ENCODE measurements at regions not wholly inside any gene's neighbourhood (a gene's known extent, or its start where the extent isn't known, plus 50 kb on each side); places are given as distances from the start of the nearest gene placed in this dataset.

DNA sequence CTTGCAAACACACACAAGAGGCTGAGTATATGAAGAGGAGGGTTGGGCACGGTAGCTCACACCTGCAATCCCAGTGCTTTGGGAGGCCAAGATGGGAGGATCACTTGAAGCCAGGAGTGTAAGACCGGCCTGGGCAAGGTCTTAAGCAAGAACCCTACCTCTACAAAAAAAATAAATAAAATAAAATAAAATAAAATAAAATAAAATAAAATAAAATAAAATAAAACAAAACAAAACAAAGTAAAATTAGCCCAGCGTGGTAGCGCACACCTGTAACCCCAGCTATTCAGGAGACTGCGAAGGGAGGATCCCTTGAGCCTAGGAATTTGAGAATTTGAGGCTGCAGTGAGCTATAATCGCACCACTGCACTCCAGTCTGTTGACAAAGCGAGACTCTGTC, 337.9 kb downstream of the SHANK2 start:
- Histone ChIP-seq H3K27ac (ENCODE audit: low read depth in 1 of 2, low read length in 2 of 2) (no peak overlapping the region), H3K4me3 (ENCODE audit: low read depth in 1 of 3, low read length in 3 of 3) (no peak overlapping the region), H3K4me1 (ENCODE audit: control insufficient read depth in 4 of 4, insufficient read depth in 4 of 4, low read length in 3 of 4) (no peaks in the 10 kb centered on the region), H3K36me3 (ENCODE audit: control insufficient read depth in 4 of 4, insufficient read depth in 3 of 4, low read depth in 1 of 4, low read length in 3 of 4) (peaks cover 0 to 3% (median 0%) of the 10 kb centered on the region in 4 donors), H3K9ac (ENCODE audit: low read depth in 1 of 2, low read length in 2 of 2) (no peak overlapping the region), H3K27me3 (ENCODE audit: control insufficient read depth in 4 of 4, insufficient read depth in 4 of 4, low read length in 3 of 4) (no peaks in the 10 kb centered on the region), H3K9me3 (ENCODE audit: control insufficient read depth in 4 of 4, low read length in 3 of 4) (no peaks in the 10 kb centered on the region)
- TF ChIP-seq, protein P1, sequence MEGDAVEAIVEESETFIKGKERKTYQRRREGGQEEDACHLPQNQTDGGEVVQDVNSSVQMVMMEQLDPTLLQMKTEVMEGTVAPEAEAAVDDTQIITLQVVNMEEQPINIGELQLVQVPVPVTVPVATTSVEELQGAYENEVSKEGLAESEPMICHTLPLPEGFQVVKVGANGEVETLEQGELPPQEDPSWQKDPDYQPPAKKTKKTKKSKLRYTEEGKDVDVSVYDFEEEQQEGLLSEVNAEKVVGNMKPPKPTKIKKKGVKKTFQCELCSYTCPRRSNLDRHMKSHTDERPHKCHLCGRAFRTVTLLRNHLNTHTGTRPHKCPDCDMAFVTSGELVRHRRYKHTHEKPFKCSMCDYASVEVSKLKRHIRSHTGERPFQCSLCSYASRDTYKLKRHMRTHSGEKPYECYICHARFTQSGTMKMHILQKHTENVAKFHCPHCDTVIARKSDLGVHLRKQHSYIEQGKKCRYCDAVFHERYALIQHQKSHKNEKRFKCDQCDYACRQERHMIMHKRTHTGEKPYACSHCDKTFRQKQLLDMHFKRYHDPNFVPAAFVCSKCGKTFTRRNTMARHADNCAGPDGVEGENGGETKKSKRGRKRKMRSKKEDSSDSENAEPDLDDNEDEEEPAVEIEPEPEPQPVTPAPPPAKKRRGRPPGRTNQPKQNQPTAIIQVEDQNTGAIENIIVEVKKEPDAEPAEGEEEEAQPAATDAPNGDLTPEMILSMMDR (IDR thresholded peaks at IDR 0.05; ENCODE audit: low read depth, low read length, missing input control): no peak
- no peak for TF ChIP-seq ATF3 (IDR thresholded peaks at IDR 0.05)
- no peak for TF ChIP-seq HNF4G (IDR thresholded peaks at IDR 0.05)
- no peak for TF ChIP-seq ZBTB33 (IDR thresholded peaks at IDR 0.05)
- TF ChIP-seq FOXA2 (IDR thresholded peaks at IDR 0.05): no peak
- no peak for TF ChIP-seq RXRA (IDR thresholded peaks at IDR 0.05)
- no peak for TF ChIP-seq YY1 (IDR thresholded peaks at IDR 0.05)
- no peak for DNase-seq (ENCODE audit: low spot score)
- 92% methylated on average over 7 of the region's 7 CpGs for WGBS

DNA sequence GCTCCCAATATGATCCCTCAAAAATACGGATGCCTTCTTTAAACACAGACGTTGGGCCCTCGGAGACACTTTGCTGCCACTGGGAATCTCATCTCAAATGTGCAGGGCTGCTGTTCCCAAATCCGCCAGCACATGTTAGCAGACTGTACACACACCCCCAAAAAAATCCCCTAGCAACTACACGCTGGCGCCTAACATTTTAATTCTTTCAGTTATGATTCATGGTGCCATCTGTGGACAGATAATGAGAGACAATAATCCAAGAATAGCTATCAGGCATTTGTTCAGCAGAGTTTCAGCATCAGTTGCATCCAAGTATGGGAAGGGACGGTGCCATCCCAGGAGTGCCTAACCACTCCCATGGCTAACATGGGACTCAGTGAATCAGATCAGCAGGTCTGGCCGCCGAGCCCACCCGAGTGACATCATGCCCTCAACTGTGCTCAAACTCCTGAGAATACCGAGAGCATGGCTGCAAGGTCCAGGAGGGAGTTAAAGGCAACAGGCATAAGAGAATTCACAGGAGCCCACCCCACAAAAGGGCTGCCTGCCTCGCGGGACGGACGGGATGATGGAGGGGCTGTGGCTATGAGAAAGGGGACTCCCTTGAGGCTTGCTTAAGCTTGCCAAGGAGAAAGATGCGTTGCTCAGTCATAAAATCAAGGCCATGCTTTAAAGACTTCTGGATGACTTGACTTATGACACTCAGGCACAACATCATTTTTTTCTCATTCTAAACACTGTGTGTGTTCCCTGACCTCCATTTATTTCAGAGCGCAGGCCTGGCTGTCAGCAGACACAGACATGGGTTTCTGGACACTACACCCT, 337.0 kb downstream of the SHANK2 start:
- no peak overlapping the region for H3K4me3 ChIP-seq (ENCODE audit: low read depth in 1 of 3, low read length in 3 of 3)

More for the DNA sequence above, 337.0 kb downstream of the SHANK2 start:
- Histone ChIP-seq H3K9ac (ENCODE audit: low read depth in 1 of 2, low read length in 2 of 2) (no peak overlapping the region), H3K27ac (ENCODE audit: low read depth in 1 of 2, low read length in 2 of 2) (no peak overlapping the region), H3K36me3 (ENCODE audit: control insufficient read depth in 4 of 4, insufficient read depth in 3 of 4, low read depth in 1 of 4, low read length in 3 of 4) (peaks cover 0 to 3% (median 0%) of the 10 kb centered on the region in 4 donors), H3K27me3 (ENCODE audit: control insufficient read depth in 4 of 4, insufficient read depth in 4 of 4, low read length in 3 of 4) (no peaks in the 10 kb centered on the region), H3K4me1 (ENCODE audit: control insufficient read depth in 4 of 4, insufficient read depth in 4 of 4, low read length in 3 of 4) (no peaks in the 10 kb centered on the region), H3K9me3 (ENCODE audit: control insufficient read depth in 4 of 4, low read length in 3 of 4) (no peaks in the 10 kb centered on the region)
- no peak for DNase-seq (ENCODE audit: low spot score)
- TF ChIP-seq RXRA (IDR thresholded peaks at IDR 0.05) (no peak), EGR1 (IDR thresholded peaks at IDR 0.05; ENCODE audit: low read depth in 2 of 2) (no peak), ATF3 (IDR thresholded peaks at IDR 0.05) (no peak), REST (IDR thresholded peaks at IDR 0.05) (no peak), FOXA1 (IDR thresholded peaks at IDR 0.05) (no peak), RAD21 (IDR thresholded peaks at IDR 0.05) (no peak), NR2F2 (IDR thresholded peaks at IDR 0.05) (no peak), HNF4A (conservative IDR thresholded peaks at IDR 0.05) (no peak), FOXA2 (IDR thresholded peaks at IDR 0.05) (no peak), GABPA (IDR thresholded peaks at IDR 0.05 in 1 of 2, conservative IDR thresholded peaks at IDR 0.05 in 1 of 2) (no peak), YY1 (IDR thresholded peaks at IDR 0.05) (no peak), HNF4G (IDR thresholded peaks at IDR 0.05) (no peak), TAF1 (conservative IDR thresholded peaks at IDR 0.05) (no peak), JUND (IDR thresholded peaks at IDR 0.05) (no peak), ZBTB33 (IDR thresholded peaks at IDR 0.05) (no peak)
- TF ChIP-seq, protein P2, sequence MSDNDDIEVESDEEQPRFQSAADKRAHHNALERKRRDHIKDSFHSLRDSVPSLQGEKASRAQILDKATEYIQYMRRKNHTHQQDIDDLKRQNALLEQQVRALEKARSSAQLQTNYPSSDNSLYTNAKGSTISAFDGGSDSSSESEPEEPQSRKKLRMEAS (IDR thresholded peaks at IDR 0.05): no peak
- TF ChIP-seq, protein P1 (IDR thresholded peaks at IDR 0.05; ENCODE audit: low read depth, low read length, missing input control): no peak
- WGBS: 91% methylated on average over 17 of the region's 17 CpGs

Data from liver (tissue), 8 donors.